ENCODE measurements at regions not wholly inside any gene's neighbourhood (a gene's known extent, or its start where the extent isn't known, plus 50 kb on each side); places are given as distances from the start of the nearest gene placed in this dataset.

DNA sequence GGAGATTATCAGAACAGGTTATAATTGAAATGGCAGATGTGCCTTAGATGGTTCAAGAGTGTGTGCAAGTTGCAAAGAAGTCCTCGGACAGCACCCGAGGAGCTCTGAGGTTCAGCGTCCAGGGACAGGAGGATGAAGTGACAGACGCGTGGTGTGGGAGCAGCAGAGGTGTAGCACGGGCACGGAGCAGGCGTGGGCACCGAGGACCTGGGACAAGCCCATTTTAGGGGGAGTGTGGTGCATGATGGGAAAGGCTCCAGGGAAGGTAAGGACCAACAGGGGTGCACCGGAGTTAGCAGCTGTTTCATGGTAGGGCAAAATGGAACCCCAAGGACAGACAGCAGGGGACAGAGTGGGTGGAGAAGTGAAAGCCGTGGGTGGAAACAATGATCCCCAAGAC is 56.3 kb upstream of the BACE2 start:
- TF ChIP-seq POLR2A (IDR thresholded peaks at IDR 0.05; ENCODE audit: low read length) (no peak), GATA1 (IDR thresholded peaks at IDR 0.05; ENCODE audit: low read depth, low read length) (no peak)

Data from erythroblast (primary cell).